Astrocyte (in vitro differentiated cells and primary cell): ENCODE measurements at regions not wholly inside any gene's neighbourhood (a gene's known extent, or its start where the extent isn't known, plus 50 kb on each side); places are given as distances from the start of the nearest gene placed in this dataset.
A peak's percentile ranks its signal among the peaks of the same experiment; 100 is the strongest.

ENCODE experiments used
- DNase-seq: peaks from one replicate; pipeline ENCODE4 v3.0.0-alpha.2; 2010; ENCODE audit warnings: low read depth
- FAIRE-seq: peaks from 2 replicates; lab custom pipeline; 2011; peaks lifted over from hg19 to GRCh38; lab: Jason Lieb, UNC
- H2AFZ ChIP-seq: 2 replicates; pipeline ENCODE4 v1.6.0; 2012; ENCODE audit warnings: low read depth, low read length, inconsistent platforms
- H3K27ac ChIP-seq: 2 replicates; pipeline ENCODE4 v1.5.1; 2011; ENCODE audit warnings: low read depth, low read length, inconsistent platforms
- H3K27me3 ChIP-seq: 2 replicates; pipeline ENCODE4 v1.6.0; 2011; ENCODE audit warnings: low read length, inconsistent platforms; ENCODE audit not compliant: insufficient read depth
- H3K36me3 ChIP-seq: 2 replicates; pipeline ENCODE4 v1.5.1; 2011; ENCODE audit warnings: low read length, inconsistent platforms; ENCODE audit not compliant: insufficient read depth
- H3K4me1 ChIP-seq: 2 replicates; pipeline ENCODE4 v1.5.1; 2011; ENCODE audit warnings: low read length, inconsistent platforms; ENCODE audit not compliant: insufficient read depth
- H3K4me2 ChIP-seq: 2 replicates; pipeline ENCODE4 v1.6.0; 2012; ENCODE audit warnings: low read length, inconsistent platforms
- H3K4me3 ChIP-seq: 2 replicates; pipeline ENCODE4 v1.5.1; 2011; ENCODE audit warnings: low read depth, mild to moderate bottlenecking, low read length, inconsistent platforms; ENCODE audit not compliant: insufficient read depth
- H3K79me2 ChIP-seq: 2 replicates; pipeline ENCODE4 v1.6.0; 2012; ENCODE audit warnings: mild to moderate bottlenecking, low read length, inconsistent platforms; ENCODE audit not compliant: insufficient read depth
- H3K9ac ChIP-seq: 2 replicates; pipeline ENCODE4 v1.6.0; 2012; ENCODE audit warnings: mild to moderate bottlenecking, low read length, inconsistent platforms
- H3K9me3 ChIP-seq: 2 replicates; pipeline ENCODE4 v1.5.1; 2012; ENCODE audit warnings: low read depth, mild to moderate bottlenecking, low read length, inconsistent platforms; ENCODE audit not compliant: insufficient read depth
- H4K20me1 ChIP-seq: 2 replicates; pipeline ENCODE4 v1.6.0; 2012; ENCODE audit warnings: low read length, inconsistent platforms; ENCODE audit not compliant: insufficient read depth
- H3K27ac Mint-ChIP-seq: one replicate; pipeline ENCODE4 v1.8.0; 2021; ENCODE audit warnings: mild to moderate bottlenecking, mixed read lengths; ENCODE audit not compliant: unreplicated experiment
- H3K27me3 Mint-ChIP-seq: one replicate; pipeline ENCODE4 v1.8.0; 2021; ENCODE audit warnings: low read depth, mixed read lengths; ENCODE audit not compliant: unreplicated experiment
- H3K36me3 Mint-ChIP-seq: one replicate; pipeline ENCODE4 v1.8.0; 2021; ENCODE audit warnings: low read depth, mixed read lengths; ENCODE audit not compliant: unreplicated experiment
- H3K4me1 Mint-ChIP-seq: one replicate; pipeline ENCODE4 v1.8.0; 2021; ENCODE audit warnings: low read depth, mixed read lengths; ENCODE audit not compliant: unreplicated experiment
- H3K4me3 Mint-ChIP-seq: one replicate; pipeline ENCODE4 v1.8.0; 2021; ENCODE audit warnings: mild to moderate bottlenecking, moderate library complexity, mixed read lengths; ENCODE audit not compliant: unreplicated experiment
- H3K9me3 Mint-ChIP-seq: one replicate; pipeline ENCODE4 v1.8.0; 2021; ENCODE audit warnings: mild to moderate bottlenecking, mixed read lengths; ENCODE audit not compliant: unreplicated experiment
- EZH2 ChIP-seq: IDR thresholded peaks from 2 replicates; pipeline ENCODE4 v1.6.1; 2012; ENCODE audit warnings: mild to moderate bottlenecking, low read length, inconsistent platforms; ENCODE audit not compliant: insufficient read depth
- TF ChIP-seq, protein P1 (sequence below): IDR thresholded peaks from 2 replicates; pipeline ENCODE4 v1.5.1; 2011; ENCODE audit warnings: low read depth, mild to moderate bottlenecking, inconsistent platforms, low read length, moderate library complexity; ENCODE audit not compliant: insufficient read depth

DNA sequence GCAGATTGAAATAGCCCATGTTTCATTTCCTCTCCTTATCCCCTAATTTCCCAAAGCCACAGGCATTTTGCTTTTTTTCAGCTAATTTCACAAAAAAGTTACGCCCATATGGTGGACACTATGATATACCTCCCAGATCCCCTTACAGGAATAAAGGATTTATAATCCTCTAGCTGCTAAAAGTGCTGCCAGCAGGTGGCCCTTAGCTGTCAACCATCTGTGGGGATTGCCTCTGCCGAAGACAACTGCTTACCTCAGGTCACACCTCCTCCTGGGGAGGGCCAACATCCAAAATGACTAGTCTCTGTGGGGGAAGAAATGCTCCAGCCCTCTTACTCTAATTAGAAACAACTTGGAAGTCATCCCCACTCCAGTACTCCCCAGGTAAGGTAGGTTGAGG is 61.0 kb upstream of the EPB41L3 start:
- Histone ChIP-seq H3K4me2 (no peak overlapping the region), H3K79me2 (no peaks in the 10 kb centered on the region), H4K20me1 (no peaks in the 10 kb centered on the region), H3K9ac (no peak overlapping the region), H3K4me3 (no peak overlapping the region), H3K9me3 (no peaks in the 10 kb centered on the region), H3K27ac (no peak overlapping the region), H3K36me3 (no peaks in the 10 kb centered on the region), H3K4me1 (no peaks in the 10 kb centered on the region), H3K27me3 (no peaks in the 10 kb centered on the region), H2AFZ (no peak overlapping the region)
- Mint-ChIP-seq H3K27me3 (no peaks in the 10 kb centered on the region), H3K4me1 (peaks cover 12% of the 10 kb centered on the region), H3K36me3 (no peaks in the 10 kb centered on the region), H3K4me3 (no peak overlapping the region), H3K9me3 (no peaks in the 10 kb centered on the region), H3K27ac (no peak overlapping the region)
- TF ChIP-seq, protein P1, sequence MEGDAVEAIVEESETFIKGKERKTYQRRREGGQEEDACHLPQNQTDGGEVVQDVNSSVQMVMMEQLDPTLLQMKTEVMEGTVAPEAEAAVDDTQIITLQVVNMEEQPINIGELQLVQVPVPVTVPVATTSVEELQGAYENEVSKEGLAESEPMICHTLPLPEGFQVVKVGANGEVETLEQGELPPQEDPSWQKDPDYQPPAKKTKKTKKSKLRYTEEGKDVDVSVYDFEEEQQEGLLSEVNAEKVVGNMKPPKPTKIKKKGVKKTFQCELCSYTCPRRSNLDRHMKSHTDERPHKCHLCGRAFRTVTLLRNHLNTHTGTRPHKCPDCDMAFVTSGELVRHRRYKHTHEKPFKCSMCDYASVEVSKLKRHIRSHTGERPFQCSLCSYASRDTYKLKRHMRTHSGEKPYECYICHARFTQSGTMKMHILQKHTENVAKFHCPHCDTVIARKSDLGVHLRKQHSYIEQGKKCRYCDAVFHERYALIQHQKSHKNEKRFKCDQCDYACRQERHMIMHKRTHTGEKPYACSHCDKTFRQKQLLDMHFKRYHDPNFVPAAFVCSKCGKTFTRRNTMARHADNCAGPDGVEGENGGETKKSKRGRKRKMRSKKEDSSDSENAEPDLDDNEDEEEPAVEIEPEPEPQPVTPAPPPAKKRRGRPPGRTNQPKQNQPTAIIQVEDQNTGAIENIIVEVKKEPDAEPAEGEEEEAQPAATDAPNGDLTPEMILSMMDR = peak; percentile 6
- TF ChIP-seq EZH2 = no peak
- no peak for DNase-seq
- FAIRE-seq = no peak

DNA sequence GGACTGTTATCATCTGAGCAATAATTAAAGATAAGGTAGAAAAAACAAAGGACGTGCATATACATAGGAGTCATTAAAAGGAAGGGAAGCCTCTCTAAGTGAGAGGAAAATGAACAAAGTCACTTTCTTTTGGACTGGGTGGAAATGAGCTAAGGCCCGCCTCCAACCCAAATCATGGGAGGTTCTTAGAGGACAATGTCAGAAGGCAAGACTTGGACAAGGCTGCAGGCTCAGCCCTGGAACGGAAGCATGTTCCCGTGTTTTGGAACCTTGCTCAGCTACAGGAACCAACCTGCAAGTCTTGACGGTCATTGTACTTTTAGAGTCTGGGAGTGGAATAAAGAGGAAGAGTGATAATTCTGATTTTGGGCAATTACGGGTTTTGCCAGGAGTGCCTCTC is 59.4 kb upstream of the EPB41L3 start:
- no peaks in the 10 kb centered on the region for H3K36me3 ChIP-seq
- FAIRE-seq (no peak), DNase-seq (no peak)
- H3K4me2 ChIP-seq = no peak overlapping the region
- Mint-ChIP-seq H3K27ac (no peak overlapping the region), H3K4me1 (peaks cover 12% of the 10 kb centered on the region), H3K36me3 (no peaks in the 10 kb centered on the region), H3K9me3 (no peaks in the 10 kb centered on the region), H3K4me3 (no peak overlapping the region), H3K27me3 (no peaks in the 10 kb centered on the region)
- H3K9ac ChIP-seq = no peak overlapping the region
- no peaks in the 10 kb centered on the region for H3K4me1 ChIP-seq
- H3K9me3 ChIP-seq = no peaks in the 10 kb centered on the region
- no peaks in the 10 kb centered on the region for H3K27me3 ChIP-seq
- no peak overlapping the region for H3K4me3 ChIP-seq
- no peak overlapping the region for H3K27ac ChIP-seq
- H3K79me2 ChIP-seq = no peaks in the 10 kb centered on the region
- H4K20me1 ChIP-seq = no peaks in the 10 kb centered on the region
- TF ChIP-seq EZH2 = no peak
- TF ChIP-seq, protein P1 = no peak
- H2AFZ ChIP-seq = no peak overlapping the region

DNA sequence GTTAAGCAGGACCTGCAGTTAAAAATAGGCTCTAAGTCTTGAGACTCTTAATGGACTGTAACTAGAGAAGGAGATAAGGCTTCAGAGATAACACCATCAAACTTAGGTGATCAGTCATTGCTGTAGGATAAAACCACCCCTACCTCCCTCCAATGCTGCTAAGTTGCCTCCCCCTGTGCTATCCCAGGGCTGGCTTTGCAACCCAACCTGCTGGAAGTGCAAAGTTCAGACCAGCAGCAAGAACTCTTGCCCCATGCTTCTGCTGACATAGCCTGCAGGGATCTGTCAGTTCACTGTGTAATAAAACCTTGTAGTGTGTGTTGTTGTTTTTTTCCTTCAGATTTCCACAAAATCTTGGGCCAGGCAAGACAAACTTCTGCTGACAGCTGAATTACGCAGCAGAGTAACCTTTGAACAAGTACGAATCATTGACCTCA is 57.4 kb upstream of the EPB41L3 start:
- FAIRE-seq = no peak
- H3K36me3 Mint-ChIP-seq = no peaks in the 10 kb centered on the region

More for the DNA sequence above, 57.4 kb upstream of the EPB41L3 start:
- Histone ChIP-seq H3K36me3 (no peaks in the 10 kb centered on the region), H3K4me2 (no peak overlapping the region), H3K4me1 (no peaks in the 10 kb centered on the region), H4K20me1 (no peaks in the 10 kb centered on the region), H3K27ac (no peak overlapping the region), H3K79me2 (no peaks in the 10 kb centered on the region), H3K4me3 (no peak overlapping the region), H3K27me3 (no peaks in the 10 kb centered on the region), H3K9ac (no peak overlapping the region), H2AFZ (no peak overlapping the region), H3K9me3 (no peaks in the 10 kb centered on the region)
- Mint-ChIP-seq H3K4me3 (no peak overlapping the region), H3K4me1 (peaks cover 12% of the 10 kb centered on the region), H3K27me3 (no peaks in the 10 kb centered on the region), H3K9me3 (no peaks in the 10 kb centered on the region), H3K27ac (no peak overlapping the region)
- DNase-seq = no peak
- no peak for TF ChIP-seq EZH2
- TF ChIP-seq, protein P1 = no peak
